Omental fat pad (tissue), 3 donors: ENCODE measurements at regions not wholly inside any gene's neighbourhood (a gene's known extent, or its start where the extent isn't known, plus 50 kb on each side); places are given as distances from the start of the nearest gene placed in this dataset.
A peak's percentile ranks its signal among the peaks of the same experiment; 100 is the strongest.

Experiments used
- ATAC-seq: fragments of 150-250 bp; one replicate; pipeline ENCODE4 v1.9.1; 2016; ENCODE audit warnings: mild to moderate bottlenecking, moderate library complexity; ENCODE audit not compliant: low FRiP score
- DNase-seq: peaks from one replicate; pipeline ENCODE4 v3.0.0-alpha.2; 2019; ENCODE audit warnings: low spot score
- TF ChIP-seq, protein P1 (sequence below), 3 donors: fragments of 450-650 bp; IDR thresholded peaks; one replicate each; pipeline ENCODE4 v1.5.1; 2016 to 2017; ENCODE audit warnings: antibody characterized with exemption in 3 of 3, mild to moderate bottlenecking in 3 of 3, moderate library complexity in 2 of 3

DNA sequence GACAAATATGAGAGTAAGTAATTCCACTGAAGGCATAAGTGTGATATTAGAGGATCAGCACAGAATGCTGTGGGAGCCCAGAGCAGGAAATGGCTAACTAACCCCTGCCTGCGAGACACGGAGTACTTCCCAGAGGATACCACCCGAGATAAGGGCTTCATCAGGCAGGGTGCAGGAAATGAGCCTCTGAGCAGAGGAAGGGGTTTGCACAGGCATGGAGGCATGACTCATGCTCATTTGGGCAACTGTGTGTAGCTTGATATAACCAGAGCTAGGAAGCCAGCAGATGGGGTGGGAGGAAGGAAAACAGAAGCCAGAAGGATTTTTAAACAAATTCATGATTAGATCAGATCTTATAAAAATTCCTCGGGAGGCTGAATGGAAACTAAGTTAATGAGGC, 70.0 kb upstream of the TSPAN5 start:
- ATAC-seq: peak; percentile 41
- TF ChIP-seq, protein P1, sequence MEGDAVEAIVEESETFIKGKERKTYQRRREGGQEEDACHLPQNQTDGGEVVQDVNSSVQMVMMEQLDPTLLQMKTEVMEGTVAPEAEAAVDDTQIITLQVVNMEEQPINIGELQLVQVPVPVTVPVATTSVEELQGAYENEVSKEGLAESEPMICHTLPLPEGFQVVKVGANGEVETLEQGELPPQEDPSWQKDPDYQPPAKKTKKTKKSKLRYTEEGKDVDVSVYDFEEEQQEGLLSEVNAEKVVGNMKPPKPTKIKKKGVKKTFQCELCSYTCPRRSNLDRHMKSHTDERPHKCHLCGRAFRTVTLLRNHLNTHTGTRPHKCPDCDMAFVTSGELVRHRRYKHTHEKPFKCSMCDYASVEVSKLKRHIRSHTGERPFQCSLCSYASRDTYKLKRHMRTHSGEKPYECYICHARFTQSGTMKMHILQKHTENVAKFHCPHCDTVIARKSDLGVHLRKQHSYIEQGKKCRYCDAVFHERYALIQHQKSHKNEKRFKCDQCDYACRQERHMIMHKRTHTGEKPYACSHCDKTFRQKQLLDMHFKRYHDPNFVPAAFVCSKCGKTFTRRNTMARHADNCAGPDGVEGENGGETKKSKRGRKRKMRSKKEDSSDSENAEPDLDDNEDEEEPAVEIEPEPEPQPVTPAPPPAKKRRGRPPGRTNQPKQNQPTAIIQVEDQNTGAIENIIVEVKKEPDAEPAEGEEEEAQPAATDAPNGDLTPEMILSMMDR (IDR thresholded peaks at IDR 0.05): no peak
- DNase-seq: no peak

DNA sequence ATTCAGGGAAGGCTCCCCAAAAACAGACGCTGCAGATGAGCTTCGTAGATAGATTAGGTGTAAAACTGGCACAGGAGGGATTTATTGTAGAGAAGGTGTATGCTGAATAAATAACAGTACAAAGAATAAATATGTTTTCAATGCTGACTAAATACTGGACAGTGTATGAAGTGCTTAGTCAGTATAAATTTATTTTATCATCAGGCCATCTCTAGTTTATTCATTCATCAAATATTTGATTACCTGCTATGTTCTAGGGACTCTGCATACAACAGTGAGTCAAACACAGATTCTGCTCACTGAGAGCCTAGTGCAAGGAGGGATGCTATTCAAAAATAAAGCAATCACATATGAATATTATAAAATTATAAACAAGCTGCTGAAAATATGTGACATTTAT, 63.6 kb upstream of the TSPAN5 start:
- TF ChIP-seq, protein P1 (IDR thresholded peaks at IDR 0.05): no peak
- DNase-seq (no peak), ATAC-seq (no peak)

DNA sequence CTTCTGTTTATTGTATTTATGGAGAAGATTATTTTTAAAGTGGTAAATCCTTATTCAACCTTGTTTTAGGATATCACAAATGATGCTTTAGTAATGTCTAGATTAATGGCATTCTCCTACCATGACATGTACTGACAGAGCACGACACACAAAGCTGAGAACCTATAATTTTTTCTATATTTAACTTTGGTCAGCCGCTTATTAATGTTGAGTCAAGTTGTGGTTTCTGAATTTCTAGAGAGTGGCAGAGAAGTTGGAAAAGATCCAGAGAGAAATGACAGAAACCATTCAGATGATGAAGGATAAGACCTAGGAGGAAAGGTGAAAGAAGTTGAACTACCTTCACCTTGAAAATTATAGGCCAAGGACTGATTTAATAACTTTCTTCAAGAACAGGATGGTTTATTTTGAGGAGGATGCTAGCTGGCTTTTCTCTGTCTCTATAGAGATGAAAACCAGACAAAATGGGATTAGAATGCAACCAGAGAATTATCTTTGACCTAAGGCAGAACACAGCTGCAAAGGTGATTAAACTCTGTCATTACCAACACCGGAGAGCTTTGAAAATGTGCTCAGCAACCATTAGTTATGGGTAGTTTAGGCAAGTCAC, 62.6 kb upstream of the TSPAN5 start:
- no peak for DNase-seq
- TF ChIP-seq, protein P1 (IDR thresholded peaks at IDR 0.05): no peak
- ATAC-seq: no peak

DNA sequence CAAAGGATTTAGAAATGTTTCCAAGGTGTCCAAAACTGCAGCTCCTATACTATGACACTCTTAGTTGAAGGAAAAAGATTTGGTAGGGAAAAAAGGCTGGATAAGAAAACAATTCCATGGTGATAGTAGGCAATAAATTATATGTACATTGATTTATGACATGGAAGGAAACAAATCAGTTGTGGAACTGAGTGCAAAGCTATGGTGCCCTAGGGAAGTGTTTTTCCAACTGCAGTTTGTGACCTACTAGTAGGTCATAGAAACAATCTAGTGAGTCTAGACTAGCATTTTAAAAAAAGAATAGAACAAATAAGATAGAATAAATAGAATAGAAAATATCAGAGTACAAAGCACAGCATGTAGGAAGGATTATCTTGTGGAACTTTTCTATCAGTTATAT, 58.4 kb upstream of the TSPAN5 start:
- DNase-seq: no peak
- TF ChIP-seq, protein P1 (IDR thresholded peaks at IDR 0.05): no peak
- ATAC-seq: no peak

DNA sequence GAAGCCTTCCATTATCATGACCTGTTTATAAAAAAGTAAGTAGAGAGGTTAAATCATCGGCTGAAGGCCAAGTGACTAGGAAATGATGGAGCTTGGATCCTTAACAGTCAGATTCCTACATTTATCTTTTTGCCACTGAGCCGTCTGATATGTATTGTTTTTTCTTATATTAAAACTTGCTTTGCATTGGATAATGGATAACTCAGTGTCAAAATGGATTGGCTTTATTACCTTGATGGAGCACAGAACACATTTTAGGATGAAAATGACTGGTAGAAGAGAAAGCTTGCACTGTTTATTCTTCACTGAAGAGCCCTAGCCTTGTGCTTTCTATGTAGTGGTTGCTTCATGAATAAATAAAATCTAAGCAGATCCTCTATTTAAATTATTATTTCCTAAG, 54.2 kb upstream of the TSPAN5 start:
- no peak for DNase-seq
- no peak for ATAC-seq
- TF ChIP-seq, protein P1 (IDR thresholded peaks at IDR 0.05): no peak

DNA sequence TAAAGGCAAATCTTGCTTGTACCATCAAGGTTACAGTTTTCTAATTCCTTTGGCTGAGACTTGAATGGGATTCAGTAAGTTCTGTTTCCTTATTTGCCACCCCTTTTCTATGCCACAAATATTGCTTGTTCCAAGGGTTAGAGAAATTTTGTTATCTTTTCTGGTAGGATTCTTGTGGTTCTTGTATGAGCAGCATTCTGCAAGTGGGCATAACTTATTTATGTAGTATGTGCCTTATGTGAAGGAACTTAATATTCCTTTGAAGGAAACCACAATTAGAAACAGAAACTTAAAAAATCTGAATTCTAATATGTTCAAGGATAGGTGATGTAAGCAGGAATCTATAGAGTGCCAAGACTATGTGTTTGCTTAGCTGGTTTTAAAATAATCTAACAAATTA, 53.1 kb upstream of the TSPAN5 start:
- ATAC-seq (no peak), DNase-seq (no peak)
- TF ChIP-seq, protein P1 (IDR thresholded peaks at IDR 0.05): no peak

DNA sequence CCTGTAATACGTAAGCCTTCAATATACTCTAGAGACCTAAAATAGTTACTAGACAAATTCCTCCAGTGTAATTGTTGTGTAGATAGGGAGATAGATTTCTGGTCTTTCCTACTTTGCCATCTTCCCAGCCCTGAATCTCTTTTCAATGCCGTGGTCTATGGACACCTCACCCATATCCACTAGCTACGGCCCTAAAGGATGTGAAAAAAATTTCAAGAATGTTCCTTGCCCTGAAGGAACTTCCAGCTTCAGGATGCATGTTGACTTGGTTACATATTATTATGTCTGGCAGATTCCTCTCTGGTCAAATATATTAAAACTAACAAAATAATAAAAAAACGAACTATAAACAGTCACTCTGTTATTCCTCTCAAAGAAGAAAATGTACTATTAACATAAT, 52.4 kb upstream of the TSPAN5 start:
- ATAC-seq: no peak
- no peak for DNase-seq

More for the DNA sequence above, 52.4 kb upstream of the TSPAN5 start:
- TF ChIP-seq, protein P1 (IDR thresholded peaks at IDR 0.05): no peak
